Small intestine (tissue), 7 donors: ENCODE measurements at regions not wholly inside any gene's neighbourhood (a gene's known extent, or its start where the extent isn't known, plus 50 kb on each side); places are given as distances from the start of the nearest gene placed in this dataset.

Experiments used
- DNase-seq, 2 donors: peaks; one replicate each; pipeline versions ENCODE4 v3.0.0 to v3.0.0-alpha.2; 2013
- FAIRE-seq: peaks from 2 replicates; lab custom pipeline; 2012; peaks lifted over from hg19 to GRCh38; lab: Jason Lieb, UNC
- H3K27ac ChIP-seq, 3 donors: one replicate each; pipeline ENCODE4 v1.5.1; 2013; ENCODE audit warnings: low read length in 2 of 3, mild to moderate bottlenecking in 2 of 3, control low read depth in 1 of 3, inconsistent platforms in 1 of 3, low read depth in 1 of 3, moderate library complexity in 1 of 3
- H3K27me3 ChIP-seq, 3 donors: one replicate each; pipeline ENCODE4 v1.6.1; 2013; ENCODE audit warnings: low read length in 3 of 3, inconsistent platforms in 1 of 3; ENCODE audit not compliant: control insufficient read depth in 3 of 3, insufficient read depth in 3 of 3
- H3K36me3 ChIP-seq, 3 donors: one replicate each; pipeline ENCODE4 v1.6.1; 2013; ENCODE audit warnings: low read length in 3 of 3, inconsistent platforms in 1 of 3, low read depth in 1 of 3, mild to moderate bottlenecking in 1 of 3, moderate library complexity in 1 of 3; ENCODE audit not compliant: control insufficient read depth in 3 of 3, insufficient read depth in 2 of 3
- H3K4me1 ChIP-seq, 3 donors: one replicate each; pipeline ENCODE4 v1.6.1; 2013; ENCODE audit warnings: low read length in 2 of 3, inconsistent platforms in 1 of 3, low read depth in 1 of 3, mild to moderate bottlenecking in 1 of 3, moderate library complexity in 1 of 3; ENCODE audit not compliant: control insufficient read depth in 3 of 3, insufficient read depth in 2 of 3
- H3K4me3 ChIP-seq, 3 donors: one replicate each; pipeline ENCODE4 v1.5.1; 2013; ENCODE audit warnings: low read length in 3 of 3, control low read depth in 1 of 3, inconsistent platforms in 1 of 3, low read depth in 1 of 3, mild to moderate bottlenecking in 1 of 3, moderate library complexity in 1 of 3
- H3K9me3 ChIP-seq, 2 donors: one replicate each; pipeline ENCODE4 v1.6.1; 2013; ENCODE audit warnings: low read depth in 1 of 2, low read length in 1 of 2; ENCODE audit not compliant: control insufficient read depth in 2 of 2, insufficient read depth in 1 of 2
- WGBS, 3 donors: extraction: QIAGEN DNeasy Blood & Tissue Kit; methylation state at CpG; one replicate each; pipeline ENCODE4 v1.1.7; 2013; 5-methylcytosine and 5-hydroxymethylcytosine counted together
- donor health status: healthy with polysubstance abuse.
- donor health status: control.
- donor health status: control.
- donor health status: Bipolar disorder and iron deficiency.
- donor health status: healthy.

DNA sequence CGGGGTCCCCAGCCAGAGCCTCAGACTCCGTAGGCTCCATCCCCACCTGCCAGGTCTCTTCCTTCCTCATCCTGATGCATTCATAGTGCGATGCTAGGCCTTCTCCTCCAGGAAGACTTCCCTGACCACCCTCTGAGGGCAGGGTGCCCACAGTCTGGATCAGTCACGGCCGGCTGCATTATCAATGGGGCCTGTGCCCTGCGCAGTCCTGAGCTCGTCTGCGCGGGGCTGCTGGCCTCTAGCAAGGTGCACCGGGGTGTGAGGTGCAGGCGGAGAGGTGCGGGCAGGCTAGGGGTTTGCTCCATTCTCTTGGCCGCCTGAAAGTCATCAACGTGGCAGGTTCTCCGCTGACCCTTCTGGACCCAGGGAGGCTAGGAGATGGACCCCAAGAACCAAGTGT, 56.9 kb upstream of the ACSF3 start:
- no peaks in the 10 kb centered on the region for H3K9me3 ChIP-seq
- FAIRE-seq (no peak), DNase-seq (no peak)
- no peak overlapping the region for H3K27ac ChIP-seq
- WGBS, 3 donors: 84 to 87% (median 84%) methylated on average over 15 of the region's 15 CpGs
- peaks cover 3 to 4% (median 4%) of the 10 kb centered on the region in 3 donors for H3K27me3 ChIP-seq
- H3K36me3 ChIP-seq: no peaks in the 10 kb centered on the region
- H3K4me3 ChIP-seq: no peak overlapping the region
- no peaks in the 10 kb centered on the region for H3K4me1 ChIP-seq

DNA sequence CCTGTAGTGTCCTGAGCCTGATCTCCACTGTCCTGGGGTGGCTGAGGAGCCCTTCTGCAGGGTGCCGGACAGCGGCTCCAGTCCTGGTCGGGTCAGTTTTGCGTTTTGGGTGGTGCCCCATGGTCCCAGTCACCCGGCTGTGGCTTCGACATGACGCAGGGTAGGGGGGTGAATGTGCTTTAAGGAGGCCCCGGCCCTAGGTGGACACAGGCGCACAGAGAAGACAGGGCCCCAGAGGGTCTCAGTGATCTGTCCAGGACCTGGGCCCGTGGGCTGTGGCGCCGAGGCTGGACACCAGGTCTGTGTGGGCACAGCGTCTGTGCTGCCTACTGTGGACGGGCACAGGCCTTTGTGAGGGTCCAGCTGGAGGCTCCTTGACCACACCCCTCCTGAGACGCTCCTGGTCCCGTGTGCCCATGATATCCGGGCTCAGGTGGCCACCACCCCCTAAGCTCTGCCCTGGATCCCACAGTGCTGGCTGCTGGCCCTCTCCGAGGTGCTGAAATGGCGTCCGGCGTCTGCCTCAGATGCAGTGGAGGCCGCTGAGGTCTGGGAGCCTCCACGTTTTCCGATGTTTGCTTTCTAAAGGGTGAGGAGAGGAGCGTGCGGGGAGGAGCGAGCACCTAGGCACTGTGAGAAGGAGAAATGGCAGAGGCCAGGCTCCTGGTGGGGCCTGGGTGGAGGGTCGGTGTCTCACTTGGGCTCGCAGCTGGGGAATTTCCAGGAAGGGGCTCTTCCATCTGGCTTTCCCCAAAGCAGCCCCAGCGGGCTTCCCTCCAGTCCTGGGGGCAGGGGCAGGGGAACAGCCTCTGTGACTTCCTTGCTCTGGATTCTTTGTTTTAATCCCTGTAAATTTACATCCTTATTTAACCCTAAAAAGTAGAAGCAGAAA, 56.1 kb upstream of the ACSF3 start:
- FAIRE-seq: no peak
- H3K27me3 ChIP-seq: peaks cover 3 to 4% (median 4%) of the 10 kb centered on the region in 3 donors

GRCh38 chr16:89038221-89038721, 55.4 kb upstream of the ACSF3 start:
- no peaks in the 10 kb centered on the region for H3K9me3 ChIP-seq
- no peaks in the 10 kb centered on the region for H3K36me3 ChIP-seq
- 62 to 74% (median 64%) methylated on average over 24 of the region's 24 CpGs for WGBS, 3 donors
- no peak for DNase-seq
- H3K27me3 ChIP-seq: peaks cover 3 to 4% (median 4%) of the 10 kb centered on the region in 3 donors
- no peak overlapping the region for H3K4me3 ChIP-seq
- no peak overlapping the region for H3K27ac ChIP-seq
- H3K4me1 ChIP-seq: no peaks in the 10 kb centered on the region
- no peak for FAIRE-seq

More for the DNA sequence above, 56.1 kb upstream of the ACSF3 start:
- Histone ChIP-seq H3K27ac (no peak overlapping the region), H3K4me3 (no peak overlapping the region), H3K4me1 (no peaks in the 10 kb centered on the region), H3K36me3 (no peaks in the 10 kb centered on the region), H3K9me3 (no peaks in the 10 kb centered on the region)
- peak in 1 of 2 donors; percentile 58 for DNase-seq
- 45 to 52% (median 46%) methylated on average over 30 of the region's 30 CpGs for WGBS, 3 donors

- no peaks in the 10 kb centered on the region for H3K9me3 ChIP-seq
- DNase-seq (no peak), FAIRE-seq (no peak)
- no peak overlapping the region for H3K4me3 ChIP-seq
- no peak overlapping the region for H3K27ac ChIP-seq
- 80 to 86% (median 84%) methylated on average over 22 to 29 of the region's 29 CpGs for WGBS, 3 donors
- peaks cover 3 to 4% (median 4%) of the 10 kb centered on the region in 3 donors for H3K27me3 ChIP-seq
- no peaks in the 10 kb centered on the region for H3K4me1 ChIP-seq
- no peaks in the 10 kb centered on the region for H3K36me3 ChIP-seq
Measured at GRCh38 chr16:89038811-89039735, 54.6 kb upstream of the ACSF3 start.

GRCh38 chr16:89039756-89040155, 53.9 kb upstream of the ACSF3 start:
- Histone ChIP-seq H3K4me3 (no peak overlapping the region), H3K36me3 (no peaks in the 10 kb centered on the region), H3K27ac (no peak overlapping the region), H3K27me3 (peaks cover 3 to 7% (median 4%) of the 10 kb centered on the region in 3 donors), H3K4me1 (no peaks in the 10 kb centered on the region), H3K9me3 (no peaks in the 10 kb centered on the region)
- DNase-seq: no peak
- FAIRE-seq: no peak
- WGBS, 3 donors: 75 to 86% (median 86%) methylated on average over 17 to 18 of the region's 18 CpGs

- no peak for FAIRE-seq
- H3K27me3 ChIP-seq: peaks cover 3 to 7% (median 6%) of the 10 kb centered on the region in 3 donors
Measured at GRCh38 chr16:89040391-89040790, 53.3 kb upstream of the ACSF3 start.

DNA sequence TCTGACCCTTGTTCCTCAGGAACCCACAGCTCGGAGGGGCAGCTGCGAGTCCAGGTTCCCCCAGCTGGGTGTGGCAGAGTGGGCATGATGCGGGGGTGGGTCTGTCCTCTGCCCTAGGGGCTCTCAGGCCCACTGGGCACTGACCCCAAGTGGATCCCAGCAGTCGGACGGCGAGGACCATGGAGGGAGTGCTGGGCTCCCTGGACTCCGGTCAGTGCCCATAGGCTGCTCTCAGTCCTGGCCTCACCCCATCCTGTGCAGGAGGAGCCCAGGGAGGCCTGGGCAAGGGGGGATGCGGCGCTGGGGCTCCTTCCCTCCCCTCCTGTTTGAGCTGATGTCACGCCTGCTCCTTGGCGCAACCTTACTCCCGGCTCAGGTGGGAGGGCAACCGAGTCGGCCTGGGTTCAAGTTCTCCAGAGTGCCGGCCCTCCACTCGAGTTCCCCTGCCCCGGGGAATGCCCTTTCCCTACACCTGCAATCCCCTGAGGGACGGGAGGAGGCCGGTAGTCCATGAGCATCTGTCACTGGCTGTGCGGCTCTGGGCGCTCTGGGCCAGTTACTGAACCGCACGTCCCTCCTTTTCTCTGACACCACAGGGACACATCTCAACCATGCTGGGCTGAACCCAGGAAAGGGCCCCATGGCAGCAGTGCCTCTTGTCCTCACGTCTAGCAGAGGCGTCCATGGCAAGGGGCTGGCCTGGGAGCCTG, 52.6 kb upstream of the ACSF3 start:
- 74 to 80% (median 75%) methylated on average over 23 to 25 of the region's 25 CpGs for whole genome bisulfite sequencing, 3 donors
- no peak overlapping the region for H3K4me3 ChIP-seq
- no peaks in the 10 kb centered on the region for H3K36me3 ChIP-seq
- no peaks in the 10 kb centered on the region for H3K9me3 ChIP-seq
- FAIRE-seq (no peak), DNase-seq (no peak)
- no peak overlapping the region for H3K27ac ChIP-seq
- peaks cover 3 to 7% (median 6%) of the 10 kb centered on the region in 3 donors for H3K27me3 ChIP-seq
- no peaks in the 10 kb centered on the region for H3K4me1 ChIP-seq

More at GRCh38 chr16:89040391-89040790, 53.3 kb upstream of the ACSF3 start:
- no peaks in the 10 kb centered on the region for H3K9me3 ChIP-seq
- 63 to 74% (median 68%) methylated on average over 8 of the region's 8 CpGs for WGBS, 3 donors
- no peak overlapping the region for H3K27ac ChIP-seq
- no peak overlapping the region for H3K4me3 ChIP-seq
- no peaks in the 10 kb centered on the region for H3K36me3 ChIP-seq
- no peaks in the 10 kb centered on the region for H3K4me1 ChIP-seq
- no peak for DNase-seq
